NCI-H345 treated with DMSO at 0.1 percent for 48 hours (cell line): ENCODE measurements at regions not wholly inside any gene's neighbourhood (a gene's known extent, or its start where the extent isn't known, plus 50 kb on each side); places are given as distances from the start of the nearest gene placed in this dataset.

ENCODE experiments used
- DNase-seq: peaks from one replicate; lab custom pipeline; 2025; ENCODE audit not compliant: unreplicated experiment; lab: John Stamatoyannopoulos, UW

GRCh38 chr11:128198216-128198772, 389.1 kb downstream of the ETS1 start:
- DNase-seq, result no peak

GRCh38 chr11:128196235-128196634, 391.1 kb downstream of the ETS1 start:
- no peak for DNase-seq

DNA sequence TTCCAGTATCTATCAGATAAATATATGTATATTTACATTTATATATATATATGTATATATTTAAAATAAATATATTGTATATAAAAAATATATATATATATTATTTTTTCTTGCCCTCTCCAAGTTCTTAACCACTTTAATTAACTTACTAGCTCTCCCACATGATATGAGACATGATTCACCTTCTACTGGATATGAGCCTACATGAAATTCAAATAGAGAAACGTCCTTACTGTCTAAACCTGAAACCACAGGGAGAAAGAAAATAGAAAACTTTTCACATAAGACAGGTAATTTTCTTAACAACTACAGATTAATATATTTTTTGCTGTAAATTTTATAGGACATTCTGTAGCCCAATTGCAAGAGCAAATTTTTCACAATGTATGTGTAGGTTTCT, 391.6 kb downstream of the ETS1 start:
- DNase-seq, result no peak

- no peak for DNase-seq
Measured at GRCh38 chr11:128195057-128195751, 392.2 kb downstream of the ETS1 start.

DNA sequence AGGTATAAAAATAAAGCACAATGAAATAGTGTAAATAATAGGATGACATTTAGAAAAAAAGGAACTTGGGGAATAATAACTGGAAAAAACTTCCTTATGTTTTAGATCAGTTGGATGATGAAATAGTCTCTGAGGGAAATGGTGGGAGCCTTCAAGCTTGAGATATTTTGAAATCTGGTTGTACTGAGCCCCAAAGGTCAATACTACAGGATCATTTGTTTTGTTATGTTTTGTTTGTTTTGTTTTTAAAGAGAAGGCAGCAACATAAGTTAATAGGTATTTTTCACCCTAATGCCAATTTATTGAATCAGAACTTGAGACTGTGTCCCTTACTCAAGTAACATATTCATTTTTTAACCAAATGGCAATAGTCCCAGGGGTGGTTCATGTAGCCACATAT, 393.1 kb downstream of the ETS1 start:
- DNase-seq, result no peak

- no peak for DNase-seq
Measured at GRCh38 chr11:128193615-128194014, 393.7 kb downstream of the ETS1 start.

DNA sequence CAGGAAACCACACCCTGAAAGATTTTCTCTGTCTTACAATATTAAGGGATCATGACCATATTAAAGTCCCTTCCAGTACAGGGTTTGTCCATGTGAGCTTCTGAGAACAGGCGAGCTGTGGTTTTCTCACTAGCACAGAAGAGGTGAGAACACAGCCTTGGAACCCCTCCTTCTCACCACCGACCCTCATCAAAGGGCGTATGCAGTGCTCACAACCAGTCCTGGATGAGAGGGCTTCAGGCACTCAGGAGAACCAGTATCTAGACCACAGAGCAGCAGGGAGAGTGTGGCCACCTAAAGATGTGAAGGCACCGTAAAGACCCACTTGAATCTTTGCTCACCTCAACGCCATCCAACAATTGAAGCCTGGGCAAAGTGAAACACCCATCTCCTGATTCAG, 397.0 kb downstream of the ETS1 start:
- no peak for DNase-seq

DNA sequence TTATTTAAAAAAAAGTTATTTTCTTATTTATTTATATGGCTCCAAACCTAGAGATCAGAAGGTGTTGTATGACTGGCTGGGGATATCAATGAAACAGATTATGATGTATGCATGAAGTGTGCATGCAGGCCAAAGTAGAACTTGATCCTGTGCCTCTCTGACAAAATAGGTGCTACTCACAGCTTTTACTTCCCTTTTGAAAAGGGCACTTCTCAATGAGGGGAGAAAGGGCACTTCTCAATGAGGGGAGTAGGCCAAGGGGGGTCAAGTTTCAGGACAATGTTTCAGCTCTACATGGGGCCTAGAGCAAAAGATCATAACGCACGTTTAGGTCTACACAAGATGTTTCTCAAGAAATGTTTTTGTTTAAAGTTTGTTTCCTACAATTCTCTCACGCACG, 397.5 kb downstream of the ETS1 start:
- no peak for DNase-seq

GRCh38 chr11:128188346-128189004, 398.9 kb downstream of the ETS1 start:
- no peak for DNase-seq

DNA sequence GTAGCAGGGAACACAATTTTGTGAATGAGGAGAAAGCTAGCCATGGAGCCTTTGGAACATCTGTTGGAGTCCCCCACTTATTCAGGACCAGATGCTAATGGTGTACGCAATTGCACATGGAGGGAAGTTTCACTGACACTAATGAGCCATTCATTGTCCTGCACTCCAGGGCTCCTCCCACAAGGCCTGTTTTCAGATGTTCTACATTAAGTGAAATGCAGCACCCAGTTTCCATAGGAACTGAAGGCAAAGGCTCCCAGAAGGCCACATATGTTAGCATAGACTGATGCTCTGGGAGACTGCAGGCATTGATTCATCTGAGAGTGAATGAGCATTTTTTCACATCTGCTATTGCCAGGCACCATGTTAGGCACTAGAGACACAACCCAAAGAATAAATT, 399.5 kb downstream of the ETS1 start:
- no peak for DNase-seq

- DNase-seq, result no peak
Measured at GRCh38 chr11:128187377-128187776, 400.0 kb downstream of the ETS1 start.

- no peak for DNase-seq
Measured at GRCh38 chr11:128184981-128185380, 402.4 kb downstream of the ETS1 start.

DNA sequence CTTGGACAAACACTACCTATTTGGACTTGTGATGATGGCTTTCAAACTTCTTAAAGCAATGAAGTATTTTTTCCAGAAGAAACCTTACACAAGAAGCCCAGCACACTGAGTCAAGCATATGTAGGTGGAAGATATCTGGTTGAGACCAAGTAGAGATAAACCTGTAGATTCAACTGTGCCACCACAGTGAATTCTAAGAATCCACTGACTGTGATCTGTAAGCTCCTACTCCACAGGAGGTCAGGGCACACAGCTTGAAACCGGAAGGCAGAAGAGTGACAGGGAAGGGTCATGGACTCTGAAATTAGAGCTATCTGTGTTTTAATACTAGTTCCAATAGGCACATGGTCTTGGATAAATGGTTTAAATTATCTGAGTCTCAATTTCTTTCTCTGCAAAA, 404.5 kb downstream of the ETS1 start:
- no peak for DNase-seq

- DNase-seq, result no peak
Measured at GRCh38 chr11:128181984-128182383, 405.4 kb downstream of the ETS1 start.

- DNase-seq, result no peak
Measured at GRCh38 chr11:128181088-128181480, 406.3 kb downstream of the ETS1 start.

DNA sequence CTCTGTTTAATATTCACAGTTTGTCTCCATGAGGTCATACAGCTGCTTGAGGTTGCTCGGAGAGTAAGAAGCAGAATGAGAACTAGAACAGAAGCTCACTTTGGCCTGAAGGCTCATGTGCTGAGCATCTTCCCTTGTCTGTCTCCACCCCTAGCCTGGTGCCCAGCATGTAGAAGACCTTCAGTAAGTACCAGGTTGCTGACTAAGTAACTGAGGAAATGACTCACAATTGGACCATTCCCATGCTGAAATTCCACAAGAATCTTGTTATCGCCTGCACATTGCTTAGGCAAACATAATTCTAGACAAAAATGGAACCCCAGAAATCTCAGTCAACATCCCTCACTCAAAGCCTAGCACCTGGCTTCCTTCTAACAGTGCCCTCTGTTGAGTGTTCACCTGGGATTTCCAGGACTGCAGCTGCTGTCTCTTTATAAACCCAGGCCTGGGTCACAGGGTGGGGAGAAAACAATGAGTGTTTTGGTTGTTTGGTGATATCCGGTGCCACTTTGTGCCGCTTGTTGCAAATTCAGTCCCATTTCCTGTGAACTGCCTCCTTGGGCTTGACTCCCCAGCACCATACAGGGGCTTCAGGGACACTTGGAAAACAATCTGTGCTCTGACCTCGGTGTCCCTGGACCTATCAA, 406.8 kb downstream of the ETS1 start:
- no peak for DNase-seq

DNA sequence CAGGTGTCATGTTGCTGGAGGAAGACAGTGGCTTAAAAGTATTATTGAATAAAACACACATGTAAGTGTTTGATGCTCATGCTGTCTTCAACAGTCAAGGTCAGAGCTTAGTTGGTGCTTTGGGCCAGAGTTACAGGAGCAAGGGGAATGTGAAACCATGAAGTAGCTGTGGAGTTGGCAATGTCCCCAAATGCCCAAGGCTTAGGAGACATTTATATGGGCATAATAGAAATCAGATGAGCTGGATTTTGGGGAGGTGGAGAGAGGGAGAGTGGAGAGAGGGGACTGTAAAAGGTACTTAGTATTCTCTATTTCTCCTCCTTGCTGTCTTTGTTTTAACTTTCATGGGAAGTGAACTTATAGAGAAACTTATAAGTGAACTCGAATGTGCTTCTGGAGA, 407.8 kb downstream of the ETS1 start:
- DNase-seq, result no peak

DNA sequence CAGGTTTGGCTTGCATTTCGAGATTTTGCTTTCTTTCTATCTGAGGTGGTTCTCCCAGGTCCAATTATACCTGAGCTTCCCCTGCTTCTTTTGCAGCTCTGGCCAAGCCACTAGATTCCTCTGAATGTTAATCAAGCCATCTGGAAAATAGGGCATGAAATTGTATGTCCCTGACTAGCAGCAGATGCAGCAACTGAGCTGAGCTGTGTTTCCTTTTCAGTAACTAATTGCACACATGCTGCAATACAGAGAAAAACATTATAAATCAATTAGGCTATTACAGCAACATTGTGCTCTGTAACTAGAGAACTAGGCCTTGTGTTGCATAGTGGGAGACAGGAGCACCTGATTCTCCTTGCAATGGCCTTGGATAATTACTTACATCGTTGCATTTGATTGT, 408.3 kb downstream of the ETS1 start:
- no peak for DNase-seq

DNA sequence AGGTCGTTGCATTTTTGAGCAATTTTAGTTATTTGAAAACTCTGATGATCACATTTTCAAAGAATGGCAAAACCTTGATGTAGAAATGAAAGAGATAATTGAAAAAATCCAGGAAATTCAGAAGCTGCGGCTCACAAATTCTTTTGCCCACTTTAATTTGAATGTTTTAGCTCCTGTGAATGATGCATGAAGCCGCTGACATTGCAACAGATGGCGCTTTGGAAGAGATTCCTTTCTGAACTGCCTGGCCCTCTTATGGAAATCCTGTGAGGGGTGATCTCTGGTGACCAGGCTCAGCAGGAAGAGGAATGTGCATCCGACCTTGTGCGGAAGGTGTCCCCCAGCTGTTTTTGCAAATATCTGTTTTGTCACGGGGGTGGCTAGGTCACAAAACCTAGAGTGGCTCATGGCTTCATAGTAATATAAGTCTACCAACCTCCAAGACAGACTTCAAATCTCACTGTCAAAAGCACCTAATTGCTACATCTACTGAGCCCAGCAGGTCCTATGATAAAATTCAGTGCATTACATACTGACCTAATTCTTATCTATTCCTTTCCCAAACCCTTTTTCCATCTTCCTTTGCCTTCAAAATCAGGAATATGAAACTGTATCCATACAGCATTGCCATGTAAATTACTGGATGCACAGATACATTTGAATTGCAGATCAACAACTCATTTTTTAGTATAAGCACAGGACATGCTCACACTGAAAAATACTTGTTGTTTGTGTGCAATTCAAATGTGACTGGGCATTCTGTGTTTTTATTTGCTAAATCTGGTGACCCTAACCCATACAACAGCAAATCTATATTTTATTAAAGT, 412.7 kb downstream of the ETS1 start:
- DNase-seq, result no peak

GRCh38 chr11:128172046-128172878, 415.1 kb downstream of the ETS1 start:
- DNase-seq, result peak; percentile 64
